H1 (cell line): ENCODE measurements at regions not wholly inside any gene's neighbourhood (a gene's known extent, or its start where the extent isn't known, plus 50 kb on each side); places are given as distances from the start of the nearest gene placed in this dataset.

ENCODE experiments used
- KDM5A ChIP-seq: fragments of 200-600 bp; IDR thresholded peaks from 2 replicates; pipeline ENCODE4 v1.7.1; 2012; ENCODE audit warnings: mild to moderate bottlenecking, low read length, inconsistent platforms, mixed read lengths
- POLR2AphosphoS5 ChIP-seq: IDR thresholded peaks from 2 replicates; pipeline ENCODE4 v1.6.1; 2011; ENCODE audit warnings: low read depth, low read length
- SIRT6 ChIP-seq: IDR thresholded peaks from one replicate; pipeline ENCODE4 v1.7.1; 2012; ENCODE audit warnings: low read length, inconsistent platforms
- TAF1 ChIP-seq: IDR thresholded peaks from 2 replicates; pipeline ENCODE4 v1.6.1; 2011; ENCODE audit warnings: mild to moderate bottlenecking, low read depth, low read length

DNA sequence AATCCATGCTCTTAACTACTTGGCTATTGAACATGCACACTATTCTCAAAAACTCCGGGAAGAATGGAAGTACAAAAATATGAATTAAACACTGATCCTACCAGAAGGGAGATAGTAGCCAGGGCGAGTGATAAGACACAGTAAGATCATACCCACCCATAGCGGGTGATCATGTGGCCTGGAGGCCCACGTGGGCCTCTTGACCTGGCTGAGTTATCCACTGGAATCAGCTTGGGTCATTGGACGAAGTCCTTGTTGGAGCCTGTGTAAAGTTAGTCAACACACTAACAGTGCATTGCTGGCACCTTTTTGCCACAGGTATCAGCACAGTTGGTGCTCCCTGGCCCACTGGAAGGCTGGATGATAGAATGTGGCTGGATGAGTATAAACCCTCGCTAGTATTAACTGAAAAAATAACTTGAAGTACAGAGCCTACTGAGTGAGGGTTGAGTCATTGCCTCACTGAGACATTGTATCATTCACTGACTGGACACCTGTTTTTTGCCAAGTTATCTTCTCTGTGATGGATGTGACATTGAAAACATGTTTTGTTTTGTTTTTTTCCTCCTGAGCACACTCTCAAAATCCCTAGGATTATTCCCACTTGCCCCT is 149.2 kb upstream of the FUT8 start (continued):
- no peak for TF ChIP-seq POLR2AphosphoS5
- no peak for TF ChIP-seq SIRT6
- TF ChIP-seq TAF1: no peak
- no peak for TF ChIP-seq KDM5A
- TF ChIP-seq, all 59 proteins: peak for 0
